ENCODE measurements at regions not wholly inside any gene's neighbourhood (a gene's known extent, or its start where the extent isn't known, plus 50 kb on each side); places are given as distances from the start of the nearest gene placed in this dataset.

GRCh38 chr15:46301291-46301690, 666.5 kb downstream of the SQOR start (continued):
- TF ChIP-seq NFAT5 (CRISPR knock-in tag; IDR thresholded peaks at IDR 0.05): no peak

DNA sequence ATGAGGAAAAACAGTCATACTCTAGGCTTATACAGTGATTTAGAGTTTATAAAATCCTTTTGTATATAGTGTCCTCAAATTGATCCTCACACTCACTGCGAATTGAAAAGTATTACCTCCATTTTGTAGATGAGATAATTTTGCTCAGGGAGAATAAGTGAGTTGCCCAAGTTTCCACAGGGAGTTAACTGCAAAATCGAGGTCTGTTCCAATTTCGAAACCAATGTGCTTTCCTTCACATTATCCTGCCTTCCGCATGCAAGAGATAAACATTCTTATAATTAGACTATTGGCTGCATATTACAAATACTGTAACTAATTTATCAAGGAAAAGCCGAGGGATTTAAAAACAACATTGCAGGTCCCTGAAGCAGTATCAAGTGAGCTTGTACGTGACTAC, 667.0 kb downstream of the SQOR start:
- in situ Hi-C loops (cut with HindIII; ENCODE audit: extremely low pct_ligation_motif_present, low pct_unique_long_range_greater_than_20kb): no loop called here

More for the DNA sequence above, 667.0 kb downstream of the SQOR start:
- FAIRE-seq (no peak), ATAC-seq (no peak), DNase-seq (ENCODE audit: low spot score) (no peak)
- no TSS peak for BruUV-seq (replicated peaks)
- POLR2A ChIA-PET: no interaction called here
- Histone ChIP-seq H3K4me1 (ENCODE audit: insufficient read depth, low read length) (no peaks in the 10 kb centered on the region), H3K9ac (ENCODE audit: insufficient read depth, low read depth, low read length) (no peak overlapping the region), H3K27ac (ENCODE audit: extremely low read length, insufficient read depth, low read length) (no peak overlapping the region), H3K36me3 (replicated peaks in 1 of 2; ENCODE audit: control insufficient read depth in 1 of 2, insufficient read depth in 2 of 2, low read length in 2 of 2) (no peaks in the 10 kb centered on the region), H3K4me3 (replicated peaks in 1 of 3; ENCODE audit: insufficient read depth in 1 of 3, low read depth in 2 of 3, low read length in 3 of 3) (no peak overlapping the region), H3K27me3 (ENCODE audit: control insufficient read depth in 1 of 2, insufficient read depth in 2 of 2, low read length in 2 of 2) (no peaks in the 10 kb centered on the region; a peak in 1 of 5 replicates), H4K20me1 (ENCODE audit: insufficient read depth, low read length) (no peaks in the 10 kb centered on the region), H3K4me2 (ENCODE audit: low read depth, low read length) (no peak overlapping the region), H3K9me3 (ENCODE audit: low read length) (no peaks in the 10 kb centered on the region), H3K79me2 (ENCODE audit: insufficient read depth, low read length) (no peaks in the 10 kb centered on the region), H2AFZ (ENCODE audit: low read length) (no peak overlapping the region)
- CTCF ChIA-PET (ENCODE audit: low intra/inter-chr PET ratio, low total read pairs): no interaction called here
- 2% methylated on average over 6 of the region's 6 CpGs for WGBS (ENCODE audit: low lambda C conversion rate)
- TF ChIP-seq HOXA7 (CRISPR knock-in tag; IDR thresholded peaks at IDR 0.05): no peak
- TF ChIP-seq ERF (CRISPR knock-in tag; IDR thresholded peaks at IDR 0.05): no peak
- no peak for TF ChIP-seq ZBTB20 (CRISPR knock-in tag; IDR thresholded peaks at IDR 0.05; ENCODE audit: borderline replicate concordance, low read depth)
- TF ChIP-seq, protein P1, sequence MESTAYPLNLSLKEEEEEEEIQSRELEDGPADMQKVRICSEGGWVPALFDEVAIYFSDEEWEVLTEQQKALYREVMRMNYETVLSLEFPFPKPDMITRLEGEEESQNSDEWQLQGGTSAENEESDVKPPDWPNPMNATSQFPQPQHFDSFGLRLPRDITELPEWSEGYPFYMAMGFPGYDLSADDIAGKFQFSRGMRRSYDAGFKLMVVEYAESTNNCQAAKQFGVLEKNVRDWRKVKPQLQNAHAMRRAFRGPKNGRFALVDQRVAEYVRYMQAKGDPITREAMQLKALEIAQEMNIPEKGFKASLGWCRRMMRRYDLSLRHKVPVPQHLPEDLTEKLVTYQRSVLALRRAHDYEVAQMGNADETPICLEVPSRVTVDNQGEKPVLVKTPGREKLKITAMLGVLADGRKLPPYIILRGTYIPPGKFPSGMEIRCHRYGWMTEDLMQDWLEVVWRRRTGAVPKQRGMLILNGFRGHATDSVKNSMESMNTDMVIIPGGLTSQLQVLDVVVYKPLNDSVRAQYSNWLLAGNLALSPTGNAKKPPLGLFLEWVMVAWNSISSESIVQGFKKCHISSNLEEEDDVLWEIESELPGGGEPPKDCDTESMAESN (CRISPR knock-in tag; conservative IDR thresholded peaks at IDR 0.05): no peak
- TF ChIP-seq ZNF143 (CRISPR knock-in tag; IDR thresholded peaks at IDR 0.05): no peak
- TF ChIP-seq TOPORS (CRISPR knock-in tag; IDR thresholded peaks at IDR 0.05): no peak
- TF ChIP-seq, protein P2, sequence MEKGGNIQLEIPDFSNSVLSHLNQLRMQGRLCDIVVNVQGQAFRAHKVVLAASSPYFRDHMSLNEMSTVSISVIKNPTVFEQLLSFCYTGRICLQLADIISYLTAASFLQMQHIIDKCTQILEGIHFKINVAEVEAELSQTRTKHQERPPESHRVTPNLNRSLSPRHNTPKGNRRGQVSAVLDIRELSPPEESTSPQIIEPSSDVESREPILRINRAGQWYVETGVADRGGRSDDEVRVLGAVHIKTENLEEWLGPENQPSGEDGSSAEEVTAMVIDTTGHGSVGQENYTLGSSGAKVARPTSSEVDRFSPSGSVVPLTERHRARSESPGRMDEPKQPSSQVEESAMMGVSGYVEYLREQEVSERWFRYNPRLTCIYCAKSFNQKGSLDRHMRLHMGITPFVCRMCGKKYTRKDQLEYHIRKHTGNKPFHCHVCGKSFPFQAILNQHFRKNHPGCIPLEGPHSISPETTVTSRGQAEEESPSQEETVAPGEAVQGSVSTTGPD (CRISPR knock-in tag; IDR thresholded peaks at IDR 0.05): no peak
- TF ChIP-seq SMAD1 (CRISPR knock-in tag; IDR thresholded peaks at IDR 0.05; ENCODE audit: borderline replicate concordance, low read depth): no peak
- no peak for TF ChIP-seq ZNF282 (IDR thresholded peaks at IDR 0.05; ENCODE audit: partially characterized antibody)
- TF ChIP-seq EEA1 (CRISPR knock-in tag; IDR thresholded peaks at IDR 0.05; ENCODE audit: borderline replicate concordance): no peak
- TF ChIP-seq MNT (IDR thresholded peaks at IDR 0.05): no peak
- TF ChIP-seq ZNF253 (CRISPR knock-in tag; IDR thresholded peaks at IDR 0.05; ENCODE audit: borderline replicate concordance): no peak
- intact Hi-C loops (cut with micrococcal nuclease; ENCODE audit: unreplicated experiment): loop anchor here (5.0 to 10.0 kb wide), 3 partner anchors 595 to 1953 kb away; no protein-coding TSS in a partner anchor
